ENCODE measurements at regions not wholly inside any gene's neighbourhood (a gene's known extent, or its start where the extent isn't known, plus 50 kb on each side); places are given as distances from the start of the nearest gene placed in this dataset.

DNA sequence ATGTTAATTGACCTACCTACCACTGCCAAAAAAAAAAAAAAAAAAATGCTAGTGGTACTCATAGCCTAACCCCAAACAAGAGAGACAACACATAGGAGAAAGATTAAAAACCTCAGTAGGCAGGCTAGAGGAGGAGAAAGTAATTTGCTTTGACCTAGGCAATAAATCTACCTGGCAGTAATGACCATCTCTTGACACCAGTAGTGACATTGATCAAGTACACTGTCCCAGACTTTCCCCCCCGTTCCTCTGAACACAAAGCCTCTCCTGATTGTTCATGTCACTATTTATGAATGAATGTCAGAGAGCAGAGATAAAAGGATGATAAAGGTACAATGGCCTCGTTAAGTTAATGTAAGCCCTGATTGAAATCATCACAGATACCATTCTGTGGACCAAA, 746.8 kb downstream of the CBLN4 start:
- no peak for TF ChIP-seq TARDBP (IDR thresholded peaks at IDR 0.05)
- TF ChIP-seq SP1 (IDR thresholded peaks at IDR 0.05): no peak
